ENCODE measurements at regions not wholly inside any gene's neighbourhood (a gene's known extent, or its start where the extent isn't known, plus 50 kb on each side); places are given as distances from the start of the nearest gene placed in this dataset.

DNA sequence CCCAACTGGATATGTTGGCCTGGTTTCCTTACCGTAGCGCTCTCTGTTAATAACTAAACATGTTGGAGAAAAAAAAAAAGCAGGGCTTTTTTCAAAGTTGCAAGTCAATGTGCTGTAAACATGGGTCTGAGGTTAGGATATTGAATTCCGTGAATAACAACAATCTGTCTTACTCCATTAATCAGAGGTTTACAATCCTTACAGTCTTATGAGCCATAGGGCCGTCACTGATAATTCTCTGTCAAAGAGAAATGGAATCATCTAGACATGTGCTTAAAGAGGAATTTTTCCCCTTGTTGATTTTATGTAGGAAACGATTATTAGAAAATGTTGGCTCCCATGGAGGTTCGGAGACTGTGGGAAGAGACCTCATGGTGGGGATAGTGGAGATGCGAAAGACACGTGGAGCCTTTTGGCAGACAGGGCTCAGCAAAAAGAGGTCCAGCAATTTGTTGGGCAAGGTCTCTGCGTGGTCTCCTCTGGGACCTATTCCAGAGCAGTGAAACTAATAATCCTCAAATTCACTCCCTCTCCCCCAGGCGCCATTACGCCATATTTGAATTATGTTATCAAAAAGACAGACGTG lies 83.5 kb upstream of the CLDN14 start:
- Histone ChIP-seq H3K4me3 (replicated peaks; ENCODE audit: insufficient read depth, low read length) (no peak overlapping the region), H3K27me3 (ENCODE audit: insufficient read depth, poor library complexity, severe bottlenecking) (peaks cover 5% of the 10 kb centered on the region), H3K27ac (replicated peaks) (no peak overlapping the region)
- no peak for DNase-seq (ENCODE audit: low read depth in 1 of 2, low spot score in 1 of 2)
- TF ChIP-seq REST (IDR thresholded peaks at IDR 0.05; ENCODE audit: insufficient replicate concordance, low read depth) = no peak
- no peak for TF ChIP-seq POLR2AphosphoS5 (IDR thresholded peaks at IDR 0.05; ENCODE audit: low read depth)
- TF ChIP-seq, protein P1, sequence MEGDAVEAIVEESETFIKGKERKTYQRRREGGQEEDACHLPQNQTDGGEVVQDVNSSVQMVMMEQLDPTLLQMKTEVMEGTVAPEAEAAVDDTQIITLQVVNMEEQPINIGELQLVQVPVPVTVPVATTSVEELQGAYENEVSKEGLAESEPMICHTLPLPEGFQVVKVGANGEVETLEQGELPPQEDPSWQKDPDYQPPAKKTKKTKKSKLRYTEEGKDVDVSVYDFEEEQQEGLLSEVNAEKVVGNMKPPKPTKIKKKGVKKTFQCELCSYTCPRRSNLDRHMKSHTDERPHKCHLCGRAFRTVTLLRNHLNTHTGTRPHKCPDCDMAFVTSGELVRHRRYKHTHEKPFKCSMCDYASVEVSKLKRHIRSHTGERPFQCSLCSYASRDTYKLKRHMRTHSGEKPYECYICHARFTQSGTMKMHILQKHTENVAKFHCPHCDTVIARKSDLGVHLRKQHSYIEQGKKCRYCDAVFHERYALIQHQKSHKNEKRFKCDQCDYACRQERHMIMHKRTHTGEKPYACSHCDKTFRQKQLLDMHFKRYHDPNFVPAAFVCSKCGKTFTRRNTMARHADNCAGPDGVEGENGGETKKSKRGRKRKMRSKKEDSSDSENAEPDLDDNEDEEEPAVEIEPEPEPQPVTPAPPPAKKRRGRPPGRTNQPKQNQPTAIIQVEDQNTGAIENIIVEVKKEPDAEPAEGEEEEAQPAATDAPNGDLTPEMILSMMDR (IDR thresholded peaks at IDR 0.05; ENCODE audit: insufficient read depth, low read length) = no peak
- TF ChIP-seq SPI1 (IDR thresholded peaks at IDR 0.05; ENCODE audit: borderline replicate concordance, low read depth) = no peak
- TF ChIP-seq GABPA (IDR thresholded peaks at IDR 0.05; ENCODE audit: low read depth) = no peak

GRCh38 chr21:36564647-36565046 lies 84.7 kb upstream of the CLDN14 start:
- no peak overlapping the region for H3K4me3 ChIP-seq (replicated peaks; ENCODE audit: insufficient read depth, low read length)
- TF ChIP-seq POLR2AphosphoS5 (IDR thresholded peaks at IDR 0.05; ENCODE audit: low read depth) = no peak
- TF ChIP-seq REST (IDR thresholded peaks at IDR 0.05; ENCODE audit: insufficient replicate concordance, low read depth) = no peak
- TF ChIP-seq GABPA (IDR thresholded peaks at IDR 0.05; ENCODE audit: low read depth) = no peak
- TF ChIP-seq, protein P1 (IDR thresholded peaks at IDR 0.05; ENCODE audit: insufficient read depth, low read length) = no peak
- no peak for TF ChIP-seq SPI1 (IDR thresholded peaks at IDR 0.05; ENCODE audit: borderline replicate concordance, low read depth)
- H3K27ac ChIP-seq (replicated peaks) = no peak overlapping the region
- H3K27me3 ChIP-seq (ENCODE audit: insufficient read depth, poor library complexity, severe bottlenecking) = peaks cover 5% of the 10 kb centered on the region
- no peak for DNase-seq (ENCODE audit: low read depth in 1 of 2, low spot score in 1 of 2)

DNA sequence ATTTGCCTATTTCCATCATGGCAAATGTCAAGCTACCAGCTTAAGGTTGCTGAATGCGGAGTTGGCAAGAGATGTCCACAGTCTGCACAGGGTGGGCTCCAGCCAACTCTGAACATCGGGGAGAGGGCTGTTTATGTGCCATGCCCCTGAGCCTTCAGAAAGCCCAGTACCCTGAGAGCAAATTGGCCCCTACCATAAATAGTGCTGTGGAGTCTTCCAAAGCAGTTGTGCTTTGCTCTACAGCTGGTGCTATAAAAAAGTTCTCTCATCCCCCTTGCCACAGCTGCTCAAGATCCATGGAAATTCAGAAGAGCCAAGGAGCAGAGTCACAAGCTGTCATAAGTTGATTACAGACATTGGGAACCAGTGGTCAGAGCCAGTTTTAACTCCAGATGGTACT lies 85.6 kb upstream of the CLDN14 start:
- DNase-seq (ENCODE audit: low read depth in 1 of 2, low spot score in 1 of 2) = no peak
- TF ChIP-seq POLR2AphosphoS5 (IDR thresholded peaks at IDR 0.05; ENCODE audit: low read depth) (no peak), GABPA (IDR thresholded peaks at IDR 0.05; ENCODE audit: low read depth) (no peak), SPI1 (IDR thresholded peaks at IDR 0.05; ENCODE audit: borderline replicate concordance, low read depth) (no peak), REST (IDR thresholded peaks at IDR 0.05; ENCODE audit: insufficient replicate concordance, low read depth) (no peak)
- TF ChIP-seq, protein P1 (IDR thresholded peaks at IDR 0.05; ENCODE audit: insufficient read depth, low read length) = no peak
- H3K27ac ChIP-seq (replicated peaks) = no peak overlapping the region
- H3K4me3 ChIP-seq (replicated peaks; ENCODE audit: insufficient read depth, low read length) = no peak overlapping the region
- H3K27me3 ChIP-seq (ENCODE audit: insufficient read depth, poor library complexity, severe bottlenecking) = peaks cover 5% of the 10 kb centered on the region
